ENCODE measurements at regions not wholly inside any gene's neighbourhood (a gene's known extent, or its start where the extent isn't known, plus 50 kb on each side); places are given as distances from the start of the nearest gene placed in this dataset.

DNA sequence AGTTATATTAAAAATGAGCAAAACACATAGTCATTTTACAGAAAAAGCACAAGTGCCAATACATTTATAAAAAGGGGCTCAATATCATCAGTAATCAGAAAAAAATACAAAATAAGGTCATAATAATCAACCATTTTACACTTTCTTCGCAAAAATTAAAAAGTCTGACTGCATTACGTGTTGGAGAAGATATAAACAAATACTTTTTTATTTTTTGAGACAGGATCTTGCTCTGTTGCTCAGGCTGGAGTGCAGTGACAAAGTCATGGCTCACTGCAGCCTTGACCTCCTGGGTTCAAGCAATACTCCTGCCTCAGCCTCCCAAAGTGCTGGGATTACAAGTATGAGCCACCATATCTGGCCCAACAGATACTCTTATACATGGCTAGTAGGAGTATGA lies 181.5 kb upstream of the DIO3 start:
- no peak overlapping the region for H3K4me3 ChIP-seq (ENCODE audit: low read depth, low read length)
- DNase-seq (ENCODE audit: low read depth) (no peak), FAIRE-seq (no peak)
- TF ChIP-seq, protein P1, sequence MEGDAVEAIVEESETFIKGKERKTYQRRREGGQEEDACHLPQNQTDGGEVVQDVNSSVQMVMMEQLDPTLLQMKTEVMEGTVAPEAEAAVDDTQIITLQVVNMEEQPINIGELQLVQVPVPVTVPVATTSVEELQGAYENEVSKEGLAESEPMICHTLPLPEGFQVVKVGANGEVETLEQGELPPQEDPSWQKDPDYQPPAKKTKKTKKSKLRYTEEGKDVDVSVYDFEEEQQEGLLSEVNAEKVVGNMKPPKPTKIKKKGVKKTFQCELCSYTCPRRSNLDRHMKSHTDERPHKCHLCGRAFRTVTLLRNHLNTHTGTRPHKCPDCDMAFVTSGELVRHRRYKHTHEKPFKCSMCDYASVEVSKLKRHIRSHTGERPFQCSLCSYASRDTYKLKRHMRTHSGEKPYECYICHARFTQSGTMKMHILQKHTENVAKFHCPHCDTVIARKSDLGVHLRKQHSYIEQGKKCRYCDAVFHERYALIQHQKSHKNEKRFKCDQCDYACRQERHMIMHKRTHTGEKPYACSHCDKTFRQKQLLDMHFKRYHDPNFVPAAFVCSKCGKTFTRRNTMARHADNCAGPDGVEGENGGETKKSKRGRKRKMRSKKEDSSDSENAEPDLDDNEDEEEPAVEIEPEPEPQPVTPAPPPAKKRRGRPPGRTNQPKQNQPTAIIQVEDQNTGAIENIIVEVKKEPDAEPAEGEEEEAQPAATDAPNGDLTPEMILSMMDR (IDR thresholded peaks at IDR 0.05; ENCODE audit: insufficient read depth, low read length, severe bottlenecking) = no peak
- H3K36me3 ChIP-seq (ENCODE audit: control insufficient read depth, insufficient read depth, low read length) = no peaks in the 10 kb centered on the region
- no peaks in the 10 kb centered on the region for H3K27me3 ChIP-seq (ENCODE audit: control insufficient read depth, insufficient read depth, low read length)

DNA sequence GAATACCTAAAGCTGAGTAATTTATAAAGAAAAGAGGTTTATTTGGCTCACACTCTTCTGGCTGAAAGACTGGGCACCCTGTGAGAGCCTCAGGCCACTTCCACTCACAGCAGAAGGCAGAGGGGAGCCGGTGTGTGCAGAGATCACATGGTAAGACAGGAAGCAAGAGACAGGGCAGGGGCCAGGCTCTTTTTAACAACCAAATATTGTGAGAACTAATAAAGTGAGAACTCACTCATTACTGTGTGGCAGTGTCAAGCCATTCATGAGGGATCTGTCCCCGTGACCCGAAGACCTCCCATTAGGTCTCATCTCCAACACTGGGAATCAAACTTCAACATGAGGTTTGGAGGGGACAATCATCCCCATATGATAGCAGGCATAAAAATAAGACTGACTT lies 180.8 kb upstream of the DIO3 start:
- FAIRE-seq (no peak), DNase-seq (ENCODE audit: low read depth) (no peak)
- Histone ChIP-seq H3K4me3 (ENCODE audit: low read depth, low read length) (no peak overlapping the region), H3K27me3 (ENCODE audit: control insufficient read depth, insufficient read depth, low read length) (no peaks in the 10 kb centered on the region), H3K36me3 (ENCODE audit: control insufficient read depth, insufficient read depth, low read length) (no peaks in the 10 kb centered on the region)
- TF ChIP-seq, protein P1 (IDR thresholded peaks at IDR 0.05; ENCODE audit: insufficient read depth, low read length, severe bottlenecking) = no peak

DNA sequence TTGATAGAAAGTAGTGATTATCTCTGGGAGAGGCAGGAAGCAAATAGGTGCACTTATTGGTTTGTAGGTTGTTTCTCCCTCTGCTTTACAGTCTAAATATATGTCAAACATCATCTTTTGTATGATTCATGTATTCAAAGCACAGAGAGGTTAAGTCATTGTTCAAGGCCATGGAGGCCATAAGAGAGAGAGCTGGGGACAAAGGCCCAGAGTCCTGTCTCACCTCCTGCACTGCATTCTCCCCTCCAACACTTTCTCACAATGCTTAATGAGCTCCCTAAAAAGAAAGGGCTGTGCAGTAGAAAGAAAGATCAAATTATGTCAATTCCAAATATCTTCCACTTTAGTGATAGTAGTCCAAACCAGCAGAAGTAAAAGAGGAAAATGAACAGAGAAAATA lies 180.4 kb upstream of the DIO3 start:
- DNase-seq (ENCODE audit: low read depth) (no peak), FAIRE-seq (no peak)
- Histone ChIP-seq H3K36me3 (ENCODE audit: control insufficient read depth, insufficient read depth, low read length) (no peaks in the 10 kb centered on the region), H3K27me3 (ENCODE audit: control insufficient read depth, insufficient read depth, low read length) (no peaks in the 10 kb centered on the region), H3K4me3 (ENCODE audit: low read depth, low read length) (no peak overlapping the region)
- TF ChIP-seq, protein P1 (IDR thresholded peaks at IDR 0.05; ENCODE audit: insufficient read depth, low read length, severe bottlenecking) = no peak

DNA sequence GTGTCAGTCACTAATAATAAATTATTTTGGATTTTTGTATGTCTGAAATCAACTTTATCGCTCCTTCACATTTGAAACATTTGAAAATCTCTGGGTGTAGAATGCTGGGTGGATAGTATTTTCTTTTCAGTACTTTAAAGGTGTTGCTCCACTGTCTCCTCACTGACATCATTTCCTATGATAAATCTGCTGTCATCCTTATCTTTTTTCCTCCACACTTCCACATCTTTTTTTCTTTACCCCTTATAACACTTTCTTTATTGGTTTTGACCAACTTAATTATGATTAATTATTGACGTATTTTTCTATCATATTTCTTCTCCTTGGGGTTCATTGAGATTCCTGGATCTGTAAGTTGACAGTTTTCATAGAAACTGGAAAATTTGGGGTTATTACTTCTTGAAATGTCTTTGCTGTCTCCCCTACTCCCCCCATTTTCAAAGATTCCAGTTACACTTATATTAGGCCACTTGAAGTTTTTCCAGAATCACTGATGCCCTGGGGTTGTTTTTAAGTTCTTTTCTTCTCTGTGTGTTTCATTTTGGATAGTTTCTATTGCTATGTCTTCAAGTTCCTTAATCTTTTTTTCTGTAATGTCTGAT lies 177.5 kb upstream of the DIO3 start:
- Histone ChIP-seq H3K4me3 (ENCODE audit: low read depth, low read length) (no peak overlapping the region), H3K27me3 (ENCODE audit: control insufficient read depth, insufficient read depth, low read length) (no peaks in the 10 kb centered on the region), H3K36me3 (ENCODE audit: control insufficient read depth, insufficient read depth, low read length) (no peaks in the 10 kb centered on the region)
- no peak for DNase-seq (ENCODE audit: low read depth)
- no peak for FAIRE-seq
- TF ChIP-seq, protein P1 (IDR thresholded peaks at IDR 0.05; ENCODE audit: insufficient read depth, low read length, severe bottlenecking) = no peak

DNA sequence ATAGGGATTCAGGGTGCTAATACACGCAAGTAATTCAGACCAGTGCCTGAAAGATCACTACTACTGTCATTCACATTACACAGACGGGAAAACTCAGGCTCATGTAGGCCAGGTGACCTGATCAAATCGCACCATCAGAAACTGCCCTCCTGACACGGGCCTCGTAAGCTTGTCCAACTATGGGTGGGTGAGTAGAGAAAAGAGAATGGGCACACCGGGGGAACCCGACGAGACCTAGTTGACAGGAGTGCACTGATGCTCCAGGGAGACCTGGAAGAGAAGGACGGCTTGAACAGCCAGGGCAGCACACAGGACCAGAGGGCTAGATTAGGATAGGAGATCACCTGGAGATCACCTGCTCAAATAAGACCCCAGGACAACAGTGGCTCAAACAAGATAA lies 166.9 kb upstream of the DIO3 start:
- Histone ChIP-seq H3K27me3 (ENCODE audit: control insufficient read depth, insufficient read depth, low read length) (no peaks in the 10 kb centered on the region), H3K4me3 (ENCODE audit: low read depth, low read length) (no peak overlapping the region), H3K36me3 (ENCODE audit: control insufficient read depth, insufficient read depth, low read length) (no peaks in the 10 kb centered on the region)
- FAIRE-seq (no peak), DNase-seq (ENCODE audit: low read depth) (no peak)
- TF ChIP-seq, protein P1 (IDR thresholded peaks at IDR 0.05; ENCODE audit: insufficient read depth, low read length, severe bottlenecking) = no peak

DNA sequence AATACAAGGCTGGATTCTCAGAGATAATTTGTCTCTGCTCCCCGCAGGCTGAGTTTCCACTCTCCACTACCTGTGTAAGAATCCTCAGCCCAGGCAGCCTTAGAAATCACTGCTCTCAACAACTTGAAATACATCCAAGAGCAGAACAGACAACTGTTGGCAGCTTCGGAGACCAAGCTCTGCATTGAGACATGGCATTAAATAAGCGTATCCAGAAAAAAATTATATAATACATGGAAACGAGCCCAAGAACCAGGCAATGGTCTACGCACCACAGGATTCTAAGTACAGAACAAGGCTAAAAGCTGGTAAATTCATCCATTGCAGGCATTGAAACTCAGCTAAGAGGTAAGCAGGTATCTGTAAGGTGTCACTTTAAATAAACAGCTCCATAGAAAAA lies 165.5 kb upstream of the DIO3 start:
- H3K27me3 ChIP-seq (ENCODE audit: control insufficient read depth, insufficient read depth, low read length) = no peaks in the 10 kb centered on the region
- FAIRE-seq (no peak), DNase-seq (ENCODE audit: low read depth) (no peak)
- H3K4me3 ChIP-seq (ENCODE audit: low read depth, low read length) = no peak overlapping the region
- H3K36me3 ChIP-seq (ENCODE audit: control insufficient read depth, insufficient read depth, low read length) = no peaks in the 10 kb centered on the region
- TF ChIP-seq, protein P1 (IDR thresholded peaks at IDR 0.05; ENCODE audit: insufficient read depth, low read length, severe bottlenecking) = no peak

Measured in bronchial epithelial cell (primary cell).